Brain microvascular endothelial cell (primary cell): ENCODE measurements at regions not wholly inside any gene's neighbourhood (a gene's known extent, or its start where the extent isn't known, plus 50 kb on each side); places are given as distances from the start of the nearest gene placed in this dataset.

Experiments used
- DNase-seq: peaks from one replicate; pipeline ENCODE4 v3.0.0-alpha.2; 2020
- H3K27ac ChIP-seq: fragments of 250-450 bp; sonication (Bioruptor Pico); 2 replicates; pipeline ENCODE4 v1.5.1; 2020; ENCODE audit warnings: mild to moderate bottlenecking, moderate library complexity
- H3K27me3 ChIP-seq: fragments of 250-450 bp; sonication (Bioruptor Pico); replicated peaks from 2 replicates; pipeline ENCODE4 v1.5.1; 2020; ENCODE audit warnings: mild to moderate bottlenecking
- H3K36me3 ChIP-seq: fragments of 250-450 bp; sonication (Bioruptor Pico); replicated peaks from 2 replicates; pipeline ENCODE4 v1.5.1; 2020; ENCODE audit warnings: mild to moderate bottlenecking
- H3K4me3 ChIP-seq: 2 replicates; pipeline ENCODE4 v1.5.1; 2011; ENCODE audit warnings: low read depth, mild to moderate bottlenecking, control low read depth, low read length, moderate library complexity
- CTCF ChIP-seq: IDR thresholded peaks from 2 replicates; pipeline ENCODE4 v1.5.1; 2011; ENCODE audit warnings: low read depth, mild to moderate bottlenecking, moderate library complexity, low read length, control low read depth, inconsistent platforms; ENCODE audit errors: missing control alignments
- in situ Hi-C: cut with HindIII; loops from 2 replicates; pipeline ENCODE4 v1.10.0; 2017; ENCODE audit warnings: low sequenced_read_pairs, low pct_ligation_motif_present

- in situ Hi-C loops, result no loop called here
- Histone ChIP-seq H3K4me3 (no peak overlapping the region), H3K27ac (no peak overlapping the region), H3K36me3 (no peaks in the 10 kb centered on the region), H3K27me3 (no peaks in the 10 kb centered on the region)
- DNase-seq, result no peak
- no peak for TF ChIP-seq CTCF
Observed at GRCh38 chr13:100734194-100734720, 59.7 kb upstream of the TMTC4 start.

- Histone ChIP-seq H3K27me3 (no peaks in the 10 kb centered on the region), H3K4me3 (no peak overlapping the region), H3K27ac (no peak overlapping the region), H3K36me3 (no peaks in the 10 kb centered on the region)
- TF ChIP-seq CTCF, result no peak
- no peak for DNase-seq
- in situ Hi-C loops, result no loop called here
Observed at GRCh38 chr13:100733261-100733660, 58.7 kb upstream of the TMTC4 start.

- Histone ChIP-seq H3K27me3 (no peaks in the 10 kb centered on the region), H3K27ac (no peak overlapping the region), H3K36me3 (no peaks in the 10 kb centered on the region), H3K4me3 (no peak overlapping the region)
- TF ChIP-seq CTCF, result no peak
- no peak for DNase-seq
- in situ Hi-C loops, result no loop called here
Observed at GRCh38 chr13:100728201-100728600, 53.6 kb upstream of the TMTC4 start.

GRCh38 chr13:100725472-100725871 is 50.9 kb upstream of the TMTC4 start:
- Histone ChIP-seq H3K27ac (no peak overlapping the region), H3K4me3 (no peak overlapping the region)
- in situ Hi-C loops, result no loop called here

GRCh38 chr13:100724568-100724967 is 50.0 kb upstream of the TMTC4 start:
- no peak overlapping the region for H3K4me3 ChIP-seq
- H3K27ac ChIP-seq, result no peak overlapping the region
- no peaks in the 10 kb centered on the region for H3K27me3 ChIP-seq
- in situ Hi-C loops, result no loop called here
- no peak for DNase-seq
- no peaks in the 10 kb centered on the region for H3K36me3 ChIP-seq
- no peak for TF ChIP-seq CTCF

More at GRCh38 chr13:100725472-100725871, 50.9 kb upstream of the TMTC4 start:
- no peak for DNase-seq
- no peak for TF ChIP-seq CTCF
- H3K27me3 ChIP-seq, result no peaks in the 10 kb centered on the region
- no peaks in the 10 kb centered on the region for H3K36me3 ChIP-seq
